PC-9 (cell line): ENCODE measurements at regions not wholly inside any gene's neighbourhood (a gene's known extent, or its start where the extent isn't known, plus 50 kb on each side); places are given as distances from the start of the nearest gene placed in this dataset.

ENCODE experiments used
- BruUV-seq: library from RNA; stranded (reverse); fragments of 400-500 nt; replicated peaks from 2 replicates; lab custom pipeline; 2021; lab: Mats Ljungman, UMichigan
- CTCF ChIA-PET: fragments of 300-600 bp; sonication (Branson Sonifier 250); formaldehyde crosslinking; loops from one replicate; lab custom pipeline; 2022; ENCODE audit warnings: antibody characterized with exemption; lab: Charles Lee
- POLR2A ChIA-PET: fragments of 300-600 bp; sonication (Branson Sonifier 250); formaldehyde crosslinking; loops from one replicate; lab custom pipeline; 2022; ENCODE audit warnings: antibody characterized with exemption; ENCODE audit not compliant: unreplicated experiment; lab: Charles Lee
- DNase-seq, 2 experiments: peaks; one replicate each; pipeline versions ENCODE4 v3.0.0 to v3.0.0-alpha.2; 2015 to 2022; ENCODE audit warnings: mixed read lengths in 1 of 2
- H2AFZ ChIP-seq: fragments of 200-600 bp; sonication (generic); 2 replicates; pipeline ENCODE4 v1.8.1; 2017; ENCODE audit warnings: antibody characterized with exemption
- H3F3A ChIP-seq: fragments of 200-600 bp; sonication (generic); 2 replicates; pipeline ENCODE4 v1.8.1; 2017; ENCODE audit warnings: antibody characterized with exemption, mild to moderate bottlenecking, low read depth; ENCODE audit not compliant: insufficient read depth
- H3K27ac ChIP-seq: fragments of 200-600 bp; sonication (generic); 2 replicates; pipeline ENCODE4 v1.6.1; 2016; ENCODE audit warnings: mixed run types
- H3K27me3 ChIP-seq: fragments of 200-600 bp; sonication (generic); 2 replicates; pipeline ENCODE4 v1.6.1; 2016; ENCODE audit warnings: low read depth, mixed run types; ENCODE audit not compliant: insufficient read depth
- H3K36me3 ChIP-seq: fragments of 200-600 bp; sonication (generic); 2 replicates; pipeline ENCODE4 v1.6.1; 2016; ENCODE audit warnings: low read depth, mixed run types
- H3K4me1 ChIP-seq: fragments of 200-600 bp; sonication (generic); replicated peaks from 2 replicates; pipeline ENCODE4 v1.6.1; 2016; ENCODE audit warnings: mixed run types; ENCODE audit not compliant: insufficient read depth
- H3K4me2 ChIP-seq: fragments of 200-600 bp; sonication (generic); 2 replicates; pipeline ENCODE4 v1.6.1; 2017; ENCODE audit warnings: mixed run types
- H3K4me3 ChIP-seq: fragments of 200-600 bp; sonication (generic); 2 replicates; pipeline ENCODE4 v1.6.1; 2016; ENCODE audit warnings: mixed run types
- H3K79me2 ChIP-seq: fragments of 200-600 bp; sonication (generic); 2 replicates; pipeline ENCODE4 v1.6.1; 2017; ENCODE audit warnings: low read depth, mixed run types
- H3K9me2 ChIP-seq: fragments of 200-600 bp; sonication (generic); 2 replicates; pipeline ENCODE4 v1.8.1; 2017; ENCODE audit warnings: mild to moderate bottlenecking; ENCODE audit not compliant: insufficient read depth
- H3K9me3 ChIP-seq: fragments of 200-600 bp; sonication (generic); 2 replicates; pipeline ENCODE4 v1.8.1; 2016; ENCODE audit warnings: low read depth; ENCODE audit not compliant: insufficient read depth
- H4K20me1 ChIP-seq: fragments of 200-600 bp; sonication (generic); 2 replicates; pipeline ENCODE4 v1.8.1; 2017; ENCODE audit not compliant: insufficient read depth
- CTCF ChIP-seq: fragments of 200-600 bp; sonication (generic); conservative IDR thresholded peaks from 2 replicates; pipeline ENCODE4 v1.6.1; 2017; ENCODE audit warnings: mixed run types, antibody characterized with exemption, mild to moderate bottlenecking, moderate library complexity
- EZH2 ChIP-seq: fragments of 200-600 bp; sonication (generic); IDR thresholded peaks from 2 replicates; pipeline ENCODE4 v1.8.0; 2017; ENCODE audit warnings: antibody characterized with exemption, low read depth
- intact Hi-C: fragments of 100-400 bp; cut with micrococcal nuclease; formaldehyde crosslinking; loops from one replicate; pipeline ENCODE4 v1.10.0; 2022; ENCODE audit not compliant: unreplicated experiment

- Histone ChIP-seq H3K27me3 (no peaks in the 10 kb centered on the region), H4K20me1 (no peaks in the 10 kb centered on the region), H3K36me3 (no peaks in the 10 kb centered on the region), H2AFZ (no peak overlapping the region), H3K27ac (no peak overlapping the region), H3K4me3 (no peak overlapping the region), H3K9me2 (no peaks in the 10 kb centered on the region), H3F3A (no peaks in the 10 kb centered on the region), H3K4me1 (no peaks in the 10 kb centered on the region), H3K9me3 (no peaks in the 10 kb centered on the region), H3K79me2 (no peaks in the 10 kb centered on the region), H3K4me2 (no peak overlapping the region)
- intact Hi-C loops: no loop called here
- DNase-seq: no peak
- no TSS peak for BruUV-seq
- TF ChIP-seq CTCF (no peak), EZH2 (no peak)
- ChIA-PET CTCF (no interaction called here), POLR2A (no interaction called here)
Observed at GRCh38 chr13:73991884-73992283, 142.3 kb downstream of the KLF12 start.

GRCh38 chr13:73991384-73991783 lies 142.8 kb downstream of the KLF12 start:
- POLR2A ChIA-PET: no interaction called here
- TF ChIP-seq CTCF (no peak), EZH2 (no peak)
- Histone ChIP-seq H3K9me2 (no peaks in the 10 kb centered on the region), H3F3A (no peaks in the 10 kb centered on the region), H3K9me3 (no peaks in the 10 kb centered on the region), H3K4me2 (no peak overlapping the region), H3K27ac (no peak overlapping the region), H3K36me3 (no peaks in the 10 kb centered on the region), H2AFZ (no peak overlapping the region), H3K4me1 (no peaks in the 10 kb centered on the region), H4K20me1 (no peaks in the 10 kb centered on the region), H3K79me2 (no peaks in the 10 kb centered on the region), H3K27me3 (no peaks in the 10 kb centered on the region), H3K4me3 (no peak overlapping the region)
- CTCF ChIA-PET: no interaction called here
- intact Hi-C loops: no loop called here
- BruUV-seq: no TSS peak
- no peak for DNase-seq

- intact Hi-C loops: no loop called here
- DNase-seq: no peak
- Histone ChIP-seq H4K20me1 (no peaks in the 10 kb centered on the region), H3K4me1 (no peaks in the 10 kb centered on the region), H3K4me3 (no peak overlapping the region), H3K27me3 (0 out of 2 replicates have a peak, but pooled peaks cover 4% of the 10 kb centered on the region), H3K9me2 (no peaks in the 10 kb centered on the region), H3K79me2 (no peaks in the 10 kb centered on the region), H3K9me3 (no peaks in the 10 kb centered on the region), H2AFZ (no peak overlapping the region), H3K27ac (no peak overlapping the region), H3F3A (no peaks in the 10 kb centered on the region), H3K36me3 (no peaks in the 10 kb centered on the region), H3K4me2 (no peak overlapping the region)
- TF ChIP-seq EZH2: no peak
- TF ChIP-seq CTCF: no peak
- POLR2A ChIA-PET: no interaction called here
- CTCF ChIA-PET: no interaction called here
- BruUV-seq: no TSS peak
Observed at GRCh38 chr13:73989244-73989843, 144.9 kb downstream of the KLF12 start.
